ENCODE measurements at regions not wholly inside any gene's neighbourhood (a gene's known extent, or its start where the extent isn't known, plus 50 kb on each side); places are given as distances from the start of the nearest gene placed in this dataset.

- Histone ChIP-seq H3K18ac (ENCODE audit: low read depth in 1 of 2, low read length in 2 of 2) (no peak overlapping the region), H3K9me3 (ENCODE audit: control insufficient read depth, low read length) (no peaks in the 10 kb centered on the region), H3K79me1 (replicated peaks; ENCODE audit: low read length, poor library complexity, severe bottlenecking) (no peaks in the 10 kb centered on the region), H4K8ac (ENCODE audit: low read length) (no peak overlapping the region), H3K27ac (ENCODE audit: low read length, poor library complexity, severe bottlenecking) (no peak overlapping the region), H2BK120ac (ENCODE audit: low read depth, low read length) (no peak overlapping the region), H3K27me3 (ENCODE audit: control insufficient read depth in 1 of 2, insufficient read depth in 1 of 2, low read length in 2 of 2) (no peaks in the 10 kb centered on the region), H3K4me1 (ENCODE audit: control insufficient read depth, insufficient read depth, low read depth, low read length) (no peaks in the 10 kb centered on the region), H2AFZ (ENCODE audit: low read depth, low read length) (no peak overlapping the region), H4K91ac (ENCODE audit: low read length) (no peak overlapping the region), H2BK15ac (ENCODE audit: low read depth, poor library complexity, severe bottlenecking) (no peak overlapping the region), H2BK5ac (ENCODE audit: low read depth, low read length, poor library complexity, severe bottlenecking) (no peak overlapping the region), H3K14ac (ENCODE audit: low read length in 2 of 2) (no peak overlapping the region), H3K23ac (ENCODE audit: low read length in 2 of 2) (no peak overlapping the region), H3K4me2 (ENCODE audit: low read length, poor library complexity, severe bottlenecking) (no peak overlapping the region), H3K4me3 (ENCODE audit: insufficient read depth in 1 of 2, low read depth in 1 of 2, low read length in 2 of 2) (no peak overlapping the region), H3K4ac (ENCODE audit: low read depth in 1 of 2, low read length in 2 of 2) (no peak overlapping the region), H3K9ac (ENCODE audit: low read length) (no peak overlapping the region), H2BK12ac (ENCODE audit: low read length in 2 of 2) (no peak overlapping the region), H3K36me3 (ENCODE audit: control insufficient read depth in 1 of 2, insufficient read depth in 2 of 2, low read depth in 1 of 2, low read length in 2 of 2) (no peaks in the 10 kb centered on the region), H2AK5ac (ENCODE audit: low read length, severe bottlenecking) (no peak overlapping the region)
- DNase-seq: no peak
- 93% methylated on average over 2 of the region's 2 CpGs for WGBS
These were observed 216.3 kb upstream of the FAM78B start for GRCh38 chr1:166383137-166383536.

- no peak overlapping the region for H3K9ac ChIP-seq (ENCODE audit: low read length)
- no peak for DNase-seq
These were observed 217.0 kb upstream of the FAM78B start for GRCh38 chr1:166383635-166384346.

GRCh38 chr1:166384948-166385347 lies 218.1 kb upstream of the FAM78B start:
- Histone ChIP-seq H3K79me1 (replicated peaks; ENCODE audit: low read length, poor library complexity, severe bottlenecking) (no peaks in the 10 kb centered on the region), H3K4me1 (ENCODE audit: control insufficient read depth, insufficient read depth, low read depth, low read length) (no peaks in the 10 kb centered on the region), H2AFZ (ENCODE audit: low read depth, low read length) (no peak overlapping the region), H3K9ac (ENCODE audit: low read length) (no peak overlapping the region), H2BK12ac (ENCODE audit: low read length in 2 of 2) (no peak overlapping the region), H3K4me2 (ENCODE audit: low read length, poor library complexity, severe bottlenecking) (no peak overlapping the region), H2BK120ac (ENCODE audit: low read depth, low read length) (no peak overlapping the region), H2BK5ac (ENCODE audit: low read depth, low read length, poor library complexity, severe bottlenecking) (no peak overlapping the region), H3K18ac (ENCODE audit: low read depth in 1 of 2, low read length in 2 of 2) (no peak overlapping the region), H2BK15ac (ENCODE audit: low read depth, poor library complexity, severe bottlenecking) (no peak overlapping the region), H3K36me3 (ENCODE audit: control insufficient read depth in 1 of 2, insufficient read depth in 2 of 2, low read depth in 1 of 2, low read length in 2 of 2) (no peaks in the 10 kb centered on the region), H3K9me3 (ENCODE audit: control insufficient read depth, low read length) (no peaks in the 10 kb centered on the region), H3K14ac (ENCODE audit: low read length in 2 of 2) (no peak overlapping the region), H3K4ac (ENCODE audit: low read depth in 1 of 2, low read length in 2 of 2) (no peak overlapping the region), H3K27ac (ENCODE audit: low read length, poor library complexity, severe bottlenecking) (no peak overlapping the region), H4K91ac (ENCODE audit: low read length) (no peak overlapping the region), H3K23ac (ENCODE audit: low read length in 2 of 2) (no peak overlapping the region), H4K8ac (ENCODE audit: low read length) (no peak overlapping the region), H2AK5ac (ENCODE audit: low read length, severe bottlenecking) (no peak overlapping the region), H3K4me3 (ENCODE audit: insufficient read depth in 1 of 2, low read depth in 1 of 2, low read length in 2 of 2) (no peak overlapping the region), H3K27me3 (ENCODE audit: control insufficient read depth in 1 of 2, insufficient read depth in 1 of 2, low read length in 2 of 2) (no peaks in the 10 kb centered on the region)
- 67% methylated on average over 7 of the region's 7 CpGs for WGBS
- DNase-seq: no peak

More at GRCh38 chr1:166383635-166384346, 217.0 kb upstream of the FAM78B start:
- Histone ChIP-seq H2AFZ (ENCODE audit: low read depth, low read length) (no peak overlapping the region), H4K8ac (ENCODE audit: low read length) (no peak overlapping the region), H3K4ac (ENCODE audit: low read depth in 1 of 2, low read length in 2 of 2) (no peak overlapping the region), H2BK120ac (ENCODE audit: low read depth, low read length) (no peak overlapping the region), H3K27ac (ENCODE audit: low read length, poor library complexity, severe bottlenecking) (no peak overlapping the region), H2BK12ac (ENCODE audit: low read length in 2 of 2) (no peak overlapping the region), H3K79me1 (replicated peaks; ENCODE audit: low read length, poor library complexity, severe bottlenecking) (no peaks in the 10 kb centered on the region), H3K9me3 (ENCODE audit: control insufficient read depth, low read length) (no peaks in the 10 kb centered on the region), H2AK5ac (ENCODE audit: low read length, severe bottlenecking) (no peak overlapping the region), H3K23ac (ENCODE audit: low read length in 2 of 2) (no peak overlapping the region), H2BK5ac (ENCODE audit: low read depth, low read length, poor library complexity, severe bottlenecking) (no peak overlapping the region), H2BK15ac (ENCODE audit: low read depth, poor library complexity, severe bottlenecking) (no peak overlapping the region), H3K27me3 (ENCODE audit: control insufficient read depth in 1 of 2, insufficient read depth in 1 of 2, low read length in 2 of 2) (no peaks in the 10 kb centered on the region), H3K4me1 (ENCODE audit: control insufficient read depth, insufficient read depth, low read depth, low read length) (no peaks in the 10 kb centered on the region), H3K36me3 (ENCODE audit: control insufficient read depth in 1 of 2, insufficient read depth in 2 of 2, low read depth in 1 of 2, low read length in 2 of 2) (no peaks in the 10 kb centered on the region), H4K91ac (ENCODE audit: low read length) (no peak overlapping the region), H3K14ac (ENCODE audit: low read length in 2 of 2) (no peak overlapping the region), H3K4me3 (ENCODE audit: insufficient read depth in 1 of 2, low read depth in 1 of 2, low read length in 2 of 2) (no peak overlapping the region), H3K4me2 (ENCODE audit: low read length, poor library complexity, severe bottlenecking) (no peak overlapping the region), H3K18ac (ENCODE audit: low read depth in 1 of 2, low read length in 2 of 2) (no peak overlapping the region)
- 81% methylated on average over 9 of the region's 9 CpGs for WGBS

- H2BK15ac ChIP-seq (ENCODE audit: low read depth, poor library complexity, severe bottlenecking): no peak overlapping the region
- no peaks in the 10 kb centered on the region for H3K4me1 ChIP-seq (ENCODE audit: control insufficient read depth, insufficient read depth, low read depth, low read length)
- no peak overlapping the region for H3K4me2 ChIP-seq (ENCODE audit: low read length, poor library complexity, severe bottlenecking)
- H3K4ac ChIP-seq (ENCODE audit: low read depth in 1 of 2, low read length in 2 of 2): no peak overlapping the region
- 39% methylated on average over 2 of the region's 2 CpGs for WGBS
- no peak overlapping the region for H2BK5ac ChIP-seq (ENCODE audit: low read depth, low read length, poor library complexity, severe bottlenecking)
- H3K27ac ChIP-seq (ENCODE audit: low read length, poor library complexity, severe bottlenecking): no peak overlapping the region
- no peak overlapping the region for H4K8ac ChIP-seq (ENCODE audit: low read length)
- no peak for DNase-seq
- no peak overlapping the region for H4K91ac ChIP-seq (ENCODE audit: low read length)
- no peaks in the 10 kb centered on the region for H3K9me3 ChIP-seq (ENCODE audit: control insufficient read depth, low read length)
- H3K18ac ChIP-seq (ENCODE audit: low read depth in 1 of 2, low read length in 2 of 2): no peak overlapping the region
- H3K9ac ChIP-seq (ENCODE audit: low read length): no peak overlapping the region
- no peak overlapping the region for H2AFZ ChIP-seq (ENCODE audit: low read depth, low read length)
- no peak overlapping the region for H2BK12ac ChIP-seq (ENCODE audit: low read length in 2 of 2)
- H3K14ac ChIP-seq (ENCODE audit: low read length in 2 of 2): no peak overlapping the region
- H3K79me1 ChIP-seq (replicated peaks; ENCODE audit: low read length, poor library complexity, severe bottlenecking): no peaks in the 10 kb centered on the region
- no peaks in the 10 kb centered on the region for H3K36me3 ChIP-seq (ENCODE audit: control insufficient read depth in 1 of 2, insufficient read depth in 2 of 2, low read depth in 1 of 2, low read length in 2 of 2)
- H2BK120ac ChIP-seq (ENCODE audit: low read depth, low read length): no peak overlapping the region
- no peaks in the 10 kb centered on the region for H3K27me3 ChIP-seq (ENCODE audit: control insufficient read depth in 1 of 2, insufficient read depth in 1 of 2, low read length in 2 of 2)
- no peak overlapping the region for H3K23ac ChIP-seq (ENCODE audit: low read length in 2 of 2)
- H2AK5ac ChIP-seq (ENCODE audit: low read length, severe bottlenecking): no peak overlapping the region
- no peak overlapping the region for H3K4me3 ChIP-seq (ENCODE audit: insufficient read depth in 1 of 2, low read depth in 1 of 2, low read length in 2 of 2)
These were observed 223.7 kb upstream of the FAM78B start for GRCh38 chr1:166390366-166391033.

Data from mesenchymal stem cell (in vitro differentiated cells and primary cell).